ENCODE measurements at regions not wholly inside any gene's neighbourhood (a gene's known extent, or its start where the extent isn't known, plus 50 kb on each side); places are given as distances from the start of the nearest gene placed in this dataset.

GRCh38 chr20:50344232-50345071, 153.8 kb downstream of the CEBPB start:
- DNase-seq (ENCODE audit: low read depth), result no peak

- no peak for DNase-seq (ENCODE audit: low read depth)
Measured at GRCh38 chr20:50345712-50346373, 155.2 kb downstream of the CEBPB start.

GRCh38 chr20:50346374-50347283, 156.0 kb downstream of the CEBPB start:
- DNase-seq (ENCODE audit: low read depth), result no peak

GRCh38 chr20:50347284-50348063, 156.8 kb downstream of the CEBPB start:
- no peak for DNase-seq (ENCODE audit: low read depth)

GRCh38 chr20:50348096-50348495, 157.5 kb downstream of the CEBPB start:
- DNase-seq (ENCODE audit: low read depth), result no peak

- DNase-seq (ENCODE audit: low read depth), result no peak
Measured at GRCh38 chr20:50350510-50351249, 159.5 kb upstream of the PTPN1 start.

- DNase-seq (ENCODE audit: low read depth), result no peak
Measured at GRCh38 chr20:50351541-50351940, 158.6 kb upstream of the PTPN1 start.

GRCh38 chr20:50353289-50353961, 156.8 kb upstream of the PTPN1 start:
- no peak for DNase-seq (ENCODE audit: low read depth)

GRCh38 chr20:50354721-50355589, 155.2 kb upstream of the PTPN1 start:
- DNase-seq (ENCODE audit: low read depth), result no peak

GRCh38 chr20:50355590-50356524, 154.3 kb upstream of the PTPN1 start:
- DNase-seq (ENCODE audit: low read depth), result no peak

- DNase-seq (ENCODE audit: low read depth), result no peak
Measured at GRCh38 chr20:50356525-50356885, 153.7 kb upstream of the PTPN1 start.

- no peak for DNase-seq (ENCODE audit: low read depth)
Measured at GRCh38 chr20:50356962-50357782, 153.0 kb upstream of the PTPN1 start.

- DNase-seq (ENCODE audit: low read depth), result no peak
Measured at GRCh38 chr20:50357783-50358161, 152.4 kb upstream of the PTPN1 start.

GRCh38 chr20:50358166-50358565, 152.0 kb upstream of the PTPN1 start:
- DNase-seq (ENCODE audit: low read depth), result no peak

- DNase-seq (ENCODE audit: low read depth), result no peak
Measured at GRCh38 chr20:50358971-50359370, 151.2 kb upstream of the PTPN1 start.

GRCh38 chr20:50359607-50360217, 150.5 kb upstream of the PTPN1 start:
- no peak for DNase-seq (ENCODE audit: low read depth)

GRCh38 chr20:50360218-50360672, 149.9 kb upstream of the PTPN1 start:
- DNase-seq (ENCODE audit: low read depth), result no peak

Measured in stimulated activated CD8-positive, alpha-beta memory T cell treated with anti-CD3 and anti-CD28 coated beads, Interleukin-15, amount 100 ng/mL, for 24 hours (primary cell).